NOMO-1 treated with dmso at 0.1 percent for 144 hours (cell line): ENCODE measurements at regions not wholly inside any gene's neighbourhood (a gene's known extent, or its start where the extent isn't known, plus 50 kb on each side); places are given as distances from the start of the nearest gene placed in this dataset.
"Not testable (repeated sequence)": the region's sequence is repeated elsewhere in the genome, so short reads cannot be mapped to it uniquely, and the experiment has no call there.

Source experiments
- DNase-seq: peaks from one replicate; lab custom pipeline; 2025; ENCODE audit not compliant: unreplicated experiment; lab: John Stamatoyannopoulos, UW

GRCh38 chr12:42741771-42742510 lies 152.4 kb upstream of the PRICKLE1 start:
- DNase-seq: no peak

DNA sequence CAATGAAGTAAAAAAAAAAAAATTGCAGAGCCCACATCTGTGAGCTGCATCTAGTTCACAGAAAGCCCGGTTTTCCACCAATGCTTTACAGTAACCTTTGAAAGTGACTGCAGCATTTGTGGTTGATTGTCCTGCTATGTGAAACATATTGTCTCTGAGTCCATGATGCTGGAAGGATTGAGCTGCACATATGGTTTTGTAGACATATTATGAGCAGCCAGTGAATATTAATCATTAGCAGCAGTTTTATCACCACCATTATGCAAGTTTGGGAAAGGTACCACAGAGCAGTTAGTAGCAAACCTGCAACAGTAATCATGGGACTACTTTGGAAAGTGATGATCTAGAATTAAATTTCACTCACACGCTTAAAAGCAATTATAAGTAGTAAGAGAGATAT lies 151.5 kb upstream of the PRICKLE1 start:
- no peak for DNase-seq

DNA sequence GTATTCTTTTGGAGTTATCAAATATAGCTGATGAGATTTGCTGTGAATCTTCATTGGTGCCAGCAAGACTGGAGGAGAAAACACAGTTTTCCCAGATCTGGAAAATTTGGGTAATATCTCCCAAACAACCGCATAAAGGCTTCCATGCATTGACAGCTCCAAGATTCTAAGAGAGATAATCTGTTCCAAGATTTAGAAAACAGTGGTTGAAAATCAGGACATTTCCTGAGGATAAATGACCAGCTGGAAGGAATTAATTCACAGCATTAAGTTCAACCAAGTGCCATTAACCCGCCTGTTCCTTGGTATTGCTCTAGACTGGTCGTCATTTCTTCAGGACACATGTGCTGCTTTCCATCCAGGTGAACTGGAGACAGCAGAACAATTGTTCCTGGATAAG lies 147.9 kb upstream of the PRICKLE1 start:
- DNase-seq: no peak

DNA sequence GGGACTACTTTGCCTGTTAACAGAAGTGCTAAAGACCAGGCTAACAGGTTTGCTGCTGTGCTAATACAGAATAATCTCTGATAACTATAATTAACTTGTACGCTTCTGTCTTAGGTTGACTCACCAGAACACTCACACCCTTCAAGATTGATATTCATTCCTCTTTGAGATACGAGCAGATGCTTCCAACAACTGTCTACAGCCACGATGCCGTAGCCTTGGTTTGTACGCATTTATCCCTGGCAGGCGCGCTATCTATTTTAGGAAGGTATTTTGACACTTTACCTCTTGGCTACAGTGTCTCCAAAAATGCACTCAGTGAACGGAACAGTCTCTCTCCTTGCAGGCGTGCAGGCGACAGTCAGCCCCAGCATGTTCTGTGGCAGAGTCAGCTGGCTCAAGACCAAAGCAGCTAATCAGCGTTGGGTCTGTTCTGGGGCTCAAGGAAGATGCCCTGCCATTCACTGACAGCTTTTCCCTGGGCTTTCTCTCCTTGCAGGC lies 146.4 kb upstream of the PRICKLE1 start:
- no peak for DNase-seq

DNA sequence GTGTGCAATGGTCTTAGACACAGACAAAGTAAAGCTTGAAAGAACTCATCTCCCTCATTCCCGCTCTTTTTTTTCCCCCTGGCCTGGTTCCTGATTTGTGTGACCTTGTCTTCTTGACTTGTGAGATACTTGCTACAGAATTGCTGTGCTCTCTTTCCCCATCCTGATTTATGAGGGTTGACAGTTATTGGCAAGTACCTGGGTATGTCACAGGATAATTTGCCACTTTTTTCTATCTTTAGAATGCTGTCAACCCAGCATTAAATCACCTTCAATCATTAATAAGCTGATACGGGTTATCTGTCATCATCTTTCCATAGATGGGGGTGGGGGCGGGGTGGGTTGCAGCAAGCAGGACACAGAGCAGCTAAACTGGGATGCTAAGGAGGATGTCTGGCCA lies 144.4 kb upstream of the PRICKLE1 start:
- no peak for DNase-seq

GRCh38 chr12:42732908-42733411 lies 143.4 kb upstream of the PRICKLE1 start:
- no peak for DNase-seq

DNA sequence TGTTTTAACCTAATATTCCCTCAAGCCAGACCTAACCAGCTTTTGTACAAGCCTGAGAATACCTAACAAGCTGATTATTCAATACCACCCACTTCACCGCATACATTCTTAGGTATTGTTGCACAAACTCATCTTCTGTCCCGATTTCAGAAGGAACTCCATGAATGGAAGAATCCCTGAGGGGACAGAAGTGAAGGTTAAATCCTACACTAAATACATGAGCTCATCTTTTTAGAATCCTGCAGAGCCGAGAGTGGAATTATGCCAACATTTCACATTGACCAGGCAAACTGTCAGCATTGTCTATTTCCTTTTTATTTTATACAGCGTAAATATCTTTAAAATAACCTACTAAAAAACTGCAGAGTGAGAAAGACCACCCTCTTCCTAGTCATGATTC lies 140.7 kb upstream of the PRICKLE1 start:
- no peak for DNase-seq

DNA sequence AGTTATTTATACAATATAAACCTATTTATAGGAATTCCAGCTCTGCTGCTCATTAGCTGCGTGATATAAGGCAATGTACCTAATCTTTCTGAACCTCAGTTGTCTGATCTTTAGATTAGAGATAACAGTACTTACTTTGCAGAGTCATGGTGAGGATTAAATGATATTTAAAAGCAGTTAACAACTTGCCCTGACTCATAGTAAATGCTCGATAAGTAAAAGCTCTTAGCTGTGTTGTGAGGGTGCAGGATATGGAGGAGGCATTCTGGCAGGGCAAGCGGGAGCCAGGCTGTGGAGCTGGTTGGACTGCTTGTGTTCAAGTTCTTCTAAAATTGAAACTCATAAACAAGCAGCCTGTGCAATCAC lies 140.0 kb upstream of the PRICKLE1 start:
- no peak for DNase-seq

DNA sequence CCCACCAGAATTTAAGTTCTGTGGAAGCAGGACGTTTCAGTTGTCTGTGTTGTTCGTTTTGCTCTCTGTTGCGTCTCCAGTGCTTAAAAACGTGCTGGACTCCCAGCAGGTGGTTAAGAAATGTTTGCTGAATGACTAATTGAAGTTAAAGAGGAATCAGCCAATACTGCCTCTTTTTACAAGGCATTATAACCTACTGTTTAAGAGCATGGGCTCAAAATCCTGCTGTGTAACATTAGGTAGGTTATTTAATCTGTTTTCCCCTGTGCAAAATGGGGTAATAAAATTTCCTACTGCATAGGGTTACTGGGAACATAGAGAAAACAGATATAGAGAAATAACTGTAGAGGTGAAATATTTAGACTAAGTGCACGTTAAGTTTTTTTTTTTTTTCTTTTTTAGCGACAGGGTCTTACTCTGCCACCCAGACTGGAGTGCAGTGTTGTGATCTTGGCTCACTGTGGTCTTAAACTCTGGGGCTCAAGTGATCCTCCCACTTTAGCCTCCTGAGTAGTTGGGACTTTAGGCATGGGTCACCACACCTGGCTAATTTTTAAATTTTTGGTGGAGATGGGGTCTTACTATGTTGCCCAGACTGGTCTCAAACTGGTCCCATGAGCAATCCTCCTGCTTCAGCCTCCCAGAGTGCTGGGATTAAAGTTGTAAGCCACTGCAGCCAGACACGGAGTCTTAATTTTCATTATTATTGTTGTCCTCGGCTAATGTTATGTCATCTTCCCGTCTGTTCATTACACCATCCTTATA lies 139.4 kb upstream of the PRICKLE1 start:
- DNase-seq: no peak

DNA sequence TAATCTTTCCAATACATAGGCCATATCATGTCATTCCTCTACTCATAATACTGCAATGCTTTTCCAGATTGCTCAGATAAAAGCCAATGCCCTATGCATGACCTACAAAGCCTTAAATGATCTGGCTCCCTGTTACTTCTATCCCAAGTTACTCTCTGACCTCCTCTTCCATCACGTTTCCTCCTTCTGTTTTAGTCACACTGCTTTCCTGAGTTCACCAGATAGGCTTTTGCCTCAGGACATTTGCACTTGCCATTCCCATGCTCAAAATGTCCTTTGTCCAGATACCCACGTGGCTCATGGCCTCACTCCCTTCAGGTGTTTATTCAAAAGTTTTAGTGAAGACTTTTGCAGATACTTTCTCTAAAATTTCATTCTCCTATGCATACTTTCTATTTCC lies 138.7 kb upstream of the PRICKLE1 start:
- DNase-seq: no peak

GRCh38 chr12:42725809-42726208 lies 136.3 kb upstream of the PRICKLE1 start:
- DNase-seq: no peak

- no peak for DNase-seq
These were observed 126.9 kb upstream of the PRICKLE1 start for GRCh38 chr12:42716491-42716891.

DNA sequence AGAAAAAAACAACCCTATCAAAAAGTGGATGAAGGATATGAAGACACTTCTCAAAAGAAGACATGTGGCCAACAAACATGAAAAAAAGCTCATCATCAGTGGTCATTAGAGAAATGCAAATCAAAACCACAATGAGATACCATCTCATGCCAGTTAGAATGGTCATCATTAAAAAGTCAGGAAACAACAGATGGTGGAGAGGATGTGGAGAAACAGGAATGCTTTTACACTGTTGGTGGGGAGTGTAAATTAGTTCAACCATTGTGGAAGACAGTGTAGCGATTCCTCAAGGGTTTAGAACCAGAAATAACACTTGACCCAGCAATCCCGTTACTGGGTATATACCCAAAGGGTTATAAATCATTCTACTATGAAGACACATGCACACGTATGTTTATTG lies 124.0 kb upstream of the PRICKLE1 start:
- DNase-seq: not testable (repeated sequence)

- DNase-seq: not testable (repeated sequence)
These were observed 118.8 kb upstream of the PRICKLE1 start for GRCh38 chr12:42708374-42708773.

DNA sequence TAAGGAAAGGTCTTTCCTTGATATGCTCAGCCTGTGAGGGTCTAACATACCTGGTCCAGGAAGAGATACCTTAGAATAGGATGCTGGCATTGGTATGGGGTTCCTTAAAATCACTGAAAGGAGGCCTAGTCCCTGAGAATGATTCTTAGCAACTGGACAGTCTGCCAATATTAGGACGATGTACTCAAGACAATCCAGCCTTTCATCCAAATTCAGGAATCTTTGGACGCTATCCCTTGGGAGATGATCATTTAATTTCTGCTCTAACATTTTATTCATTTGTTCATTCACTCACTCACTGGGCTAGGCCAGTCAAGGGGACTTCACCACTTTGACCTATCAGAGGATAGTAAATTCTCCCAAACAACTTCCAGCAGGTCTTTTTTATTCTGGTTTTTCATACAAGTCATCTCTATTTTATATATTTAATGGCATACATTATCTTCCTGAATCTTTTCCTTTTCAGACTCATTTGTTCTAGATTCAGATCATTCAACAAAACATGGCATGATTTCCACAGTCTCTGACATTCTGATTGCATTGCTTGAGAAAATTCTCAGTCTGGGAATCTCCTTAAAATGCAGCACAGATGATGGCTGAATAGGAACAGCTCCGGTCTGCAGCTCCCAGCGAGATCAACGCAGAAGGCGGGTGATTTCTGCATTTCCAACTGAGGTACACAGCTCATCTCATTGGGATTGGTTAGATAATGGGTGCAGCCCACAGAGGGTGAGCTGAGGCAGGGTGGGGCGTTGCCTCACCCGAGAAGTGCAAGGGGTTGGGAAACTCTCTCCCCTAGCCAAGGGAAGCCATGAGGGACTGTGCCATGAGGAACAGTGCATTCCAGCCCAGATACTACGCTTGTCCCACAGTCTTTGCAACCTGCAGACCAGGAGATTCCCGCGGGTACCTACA lies 118.0 kb upstream of the PRICKLE1 start:
- no peak for DNase-seq

- DNase-seq: no peak
These were observed 116.8 kb upstream of the PRICKLE1 start for GRCh38 chr12:42706321-42706720.

DNA sequence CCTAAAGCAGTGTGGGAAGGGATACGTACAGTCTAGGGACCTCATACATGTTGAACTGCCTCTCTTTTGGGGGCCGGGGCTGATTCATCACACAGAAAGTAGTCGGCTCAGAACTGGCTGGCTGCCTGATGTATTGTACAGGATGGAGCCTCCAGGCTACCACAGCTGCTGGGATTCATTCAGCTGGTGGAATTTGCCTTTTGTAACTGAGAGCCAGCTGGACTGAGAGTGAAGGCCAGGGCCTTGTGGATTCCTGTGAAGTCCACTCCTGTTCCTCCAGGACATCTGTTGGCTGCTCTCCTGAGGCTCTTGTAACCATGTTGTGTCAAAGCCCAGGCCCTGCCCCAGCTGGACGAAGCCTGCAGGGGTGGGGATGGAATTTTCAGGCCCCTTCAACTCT lies 116.3 kb upstream of the PRICKLE1 start:
- no peak for DNase-seq

- DNase-seq: peak; percentile 34
These were observed 115.4 kb upstream of the PRICKLE1 start for GRCh38 chr12:42704810-42705401.

DNA sequence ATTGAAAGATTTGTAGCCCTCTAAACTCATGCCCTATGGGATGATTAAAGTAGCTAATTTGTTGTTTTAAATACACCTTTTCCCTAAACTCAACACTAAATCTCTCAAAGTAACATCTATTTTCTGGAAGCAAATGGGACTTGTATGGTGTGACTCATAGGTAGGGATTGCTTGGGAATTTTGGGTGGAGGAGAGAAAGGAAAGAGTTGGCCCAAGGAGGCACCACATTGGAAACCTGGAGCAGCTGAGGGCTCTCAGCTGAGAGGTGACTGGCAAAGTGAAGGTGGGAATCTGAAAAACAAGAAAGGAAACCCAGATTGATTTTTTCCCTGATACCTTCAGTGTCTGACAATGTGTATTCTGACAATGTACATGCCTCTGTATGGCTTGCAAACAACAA lies 114.8 kb upstream of the PRICKLE1 start:
- no peak for DNase-seq

DNA sequence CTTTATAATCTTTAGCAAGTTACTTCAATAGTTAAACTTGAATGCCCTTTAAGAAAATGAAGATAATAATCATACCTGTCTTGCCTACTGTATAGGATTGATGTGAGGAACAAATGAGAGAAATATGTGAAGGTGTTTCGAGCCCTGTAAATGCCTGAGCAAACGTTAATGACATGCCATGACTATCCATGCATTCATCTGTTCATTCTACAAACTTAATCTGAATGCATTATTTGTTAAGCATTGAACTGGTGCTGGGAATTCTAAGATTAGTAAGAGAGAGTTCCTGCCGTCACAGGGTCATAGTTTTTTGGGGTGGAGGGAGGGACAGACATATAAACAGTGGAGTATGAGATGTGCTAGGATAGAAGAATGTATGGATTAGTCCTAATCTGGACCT lies 111.5 kb upstream of the PRICKLE1 start:
- DNase-seq: no peak

- peak; percentile 88 for DNase-seq
These were observed 108.7 kb upstream of the PRICKLE1 start for GRCh38 chr12:42698213-42698612.
